WTC11 (cell line): ENCODE measurements at regions not wholly inside any gene's neighbourhood (a gene's known extent, or its start where the extent isn't known, plus 50 kb on each side); places are given as distances from the start of the nearest gene placed in this dataset.

Source experiments
- ATAC-seq: fragments of 200-7000 bp; cut with Tn5 transposase; 2 replicates; pipeline ENCODE4 v1.10.0; 2021; ENCODE audit warnings: mild to moderate bottlenecking, moderate library complexity
- CTCF ChIA-PET: fragments of 300-600 bp; sonication (Branson Sonifier 250); formaldehyde crosslinking; loops from one replicate; lab custom pipeline; 2021; ENCODE audit warnings: antibody characterized with exemption; lab: Charles Lee
- POLR2A ChIA-PET: fragments of 350-600 bp; sonication (Branson Sonifier 250); formaldehyde crosslinking; loops from one replicate; lab custom pipeline; 2021; ENCODE audit warnings: antibody characterized with exemption; lab: Charles Lee
- DNase-seq: peaks from one replicate; pipeline ENCODE4 v3.0.0; 2021; ENCODE audit warnings: low spot score
- H3K27ac Mint-ChIP-seq: 2 replicates; pipeline ENCODE4 v1.8.0; 2021; ENCODE audit warnings: mixed read lengths
- H3K27me3 Mint-ChIP-seq: 2 replicates; pipeline ENCODE4 v1.8.0; 2021; ENCODE audit warnings: low read depth, mild to moderate bottlenecking, moderate library complexity, mixed read lengths
- H3K36me3 Mint-ChIP-seq: 2 replicates; pipeline ENCODE4 v1.8.0; 2021; ENCODE audit warnings: mixed read lengths
- H3K4me1 Mint-ChIP-seq: 2 replicates; pipeline ENCODE4 v1.8.0; 2022; ENCODE audit warnings: mixed read lengths
- H3K4me3 Mint-ChIP-seq: 2 replicates; pipeline ENCODE4 v1.8.0; 2021; ENCODE audit warnings: mild to moderate bottlenecking, moderate library complexity, mixed read lengths
- H3K9me3 Mint-ChIP-seq: 2 replicates; pipeline ENCODE4 v1.8.0; 2021; ENCODE audit warnings: mixed read lengths
- ATF1 ChIP-seq: sonication (generic); formaldehyde crosslinking; IDR thresholded peaks from 2 replicates; pipeline ENCODE4 v1.8.1; 2023; ENCODE audit warnings: mild to moderate bottlenecking, moderate library complexity, missing genetic modification reagents
- HMGA2 ChIP-seq: fragments of 250-450 bp; sonication (Bioruptor Pico); IDR thresholded peaks from 2 replicates; pipeline ENCODE4 v1.4.0; 2021; ENCODE audit warnings: mild to moderate bottlenecking, moderate library complexity
- OVOL2 ChIP-seq: fragments of 250-450 bp; sonication (Bioruptor Pico); IDR thresholded peaks from 2 replicates; pipeline ENCODE4 v1.9.0; 2021; ENCODE audit warnings: mild to moderate bottlenecking, borderline replicate concordance
- RELA ChIP-seq: sonication (generic); formaldehyde crosslinking; IDR thresholded peaks from 2 replicates; pipeline ENCODE4 v1.8.1; 2022; ENCODE audit warnings: missing genetic modification reagents, mild to moderate bottlenecking, borderline replicate concordance
- TP53 ChIP-seq: sonication (generic); formaldehyde crosslinking; IDR thresholded peaks from 2 replicates; pipeline ENCODE4 v1.8.1; 2023; ENCODE audit warnings: mild to moderate bottlenecking, missing genetic modification reagents
- ZNF263 ChIP-seq: sonication (generic); formaldehyde crosslinking; IDR thresholded peaks from 2 replicates; pipeline ENCODE4 v1.8.1; 2022; ENCODE audit warnings: low read depth, mild to moderate bottlenecking, moderate library complexity, missing genetic modification reagents
- TF ChIP-seq, protein P1 (sequence below): fragments of 200-600 bp; IDR thresholded peaks from 2 replicates; pipeline ENCODE4 v1.8.0; 2022; ENCODE audit warnings: antibody characterized with exemption
- TF ChIP-seq, protein P2 (sequence below): sonication (generic); formaldehyde crosslinking; IDR thresholded peaks from 2 replicates; pipeline ENCODE4 v1.8.0; 2022; ENCODE audit warnings: mild to moderate bottlenecking, missing genetic modification reagents
- TF ChIP-seq, protein P3 (sequence below): sonication (generic); formaldehyde crosslinking; IDR thresholded peaks from 2 replicates; pipeline ENCODE4 v1.8.1; 2022; ENCODE audit warnings: low read depth, mild to moderate bottlenecking, moderate library complexity, missing genetic modification reagents, borderline replicate concordance
- TF ChIP-seq, protein P4 (sequence below): sonication (generic); formaldehyde crosslinking; IDR thresholded peaks from 2 replicates; pipeline ENCODE4 v1.8.1; 2022; ENCODE audit warnings: low read depth, missing genetic modification reagents, borderline replicate concordance
- TF ChIP-seq, protein P5 (sequence below): sonication (generic); formaldehyde crosslinking; IDR thresholded peaks from 2 replicates; pipeline ENCODE4 v1.8.0; 2022; ENCODE audit warnings: mild to moderate bottlenecking, missing genetic modification reagents
- TF ChIP-seq, protein P6 (sequence below): sonication (generic); formaldehyde crosslinking; IDR thresholded peaks from 2 replicates; pipeline ENCODE4 v1.8.1; 2023; ENCODE audit warnings: mild to moderate bottlenecking, missing genetic modification reagents, borderline replicate concordance
- TF ChIP-seq, protein P7 (sequence below): sonication (generic); formaldehyde crosslinking; IDR thresholded peaks from 2 replicates; pipeline ENCODE4 v1.8.1; 2022; ENCODE audit warnings: mild to moderate bottlenecking, moderate library complexity, missing genetic modification reagents

DNA sequence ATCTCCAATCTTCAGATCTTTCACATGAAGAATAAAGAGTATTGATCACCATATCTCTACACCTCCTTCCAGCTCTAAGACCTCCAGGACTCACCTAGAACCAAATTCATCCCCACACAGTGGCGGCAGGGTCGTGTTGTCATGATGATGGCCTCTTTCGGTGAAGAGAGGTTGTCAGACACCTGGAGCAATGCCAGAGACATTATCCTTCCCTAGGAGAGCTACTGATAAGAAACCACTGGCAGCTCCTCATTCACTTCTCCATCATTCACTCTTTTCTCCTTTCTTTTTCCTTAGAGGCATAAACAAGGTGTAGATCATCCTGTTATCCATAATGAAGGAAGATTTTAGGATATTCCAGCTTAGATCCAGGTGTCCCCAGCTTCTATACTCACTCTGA, 197.9 kb upstream of the TNP1 start:
- H3K27me3 Mint-ChIP-seq, result no peaks in the 10 kb centered on the region
- H3K9me3 Mint-ChIP-seq, result no peaks in the 10 kb centered on the region
- no peak overlapping the region for H3K27ac Mint-ChIP-seq
- ATAC-seq (no peak), DNase-seq (no peak)
- ChIA-PET POLR2A (no interaction called here), CTCF (no interaction called here)
- no peaks in the 10 kb centered on the region for H3K36me3 Mint-ChIP-seq
- peaks cover 2% of the 10 kb centered on the region for H3K4me1 Mint-ChIP-seq
- TF ChIP-seq, protein P1, sequence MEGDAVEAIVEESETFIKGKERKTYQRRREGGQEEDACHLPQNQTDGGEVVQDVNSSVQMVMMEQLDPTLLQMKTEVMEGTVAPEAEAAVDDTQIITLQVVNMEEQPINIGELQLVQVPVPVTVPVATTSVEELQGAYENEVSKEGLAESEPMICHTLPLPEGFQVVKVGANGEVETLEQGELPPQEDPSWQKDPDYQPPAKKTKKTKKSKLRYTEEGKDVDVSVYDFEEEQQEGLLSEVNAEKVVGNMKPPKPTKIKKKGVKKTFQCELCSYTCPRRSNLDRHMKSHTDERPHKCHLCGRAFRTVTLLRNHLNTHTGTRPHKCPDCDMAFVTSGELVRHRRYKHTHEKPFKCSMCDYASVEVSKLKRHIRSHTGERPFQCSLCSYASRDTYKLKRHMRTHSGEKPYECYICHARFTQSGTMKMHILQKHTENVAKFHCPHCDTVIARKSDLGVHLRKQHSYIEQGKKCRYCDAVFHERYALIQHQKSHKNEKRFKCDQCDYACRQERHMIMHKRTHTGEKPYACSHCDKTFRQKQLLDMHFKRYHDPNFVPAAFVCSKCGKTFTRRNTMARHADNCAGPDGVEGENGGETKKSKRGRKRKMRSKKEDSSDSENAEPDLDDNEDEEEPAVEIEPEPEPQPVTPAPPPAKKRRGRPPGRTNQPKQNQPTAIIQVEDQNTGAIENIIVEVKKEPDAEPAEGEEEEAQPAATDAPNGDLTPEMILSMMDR, result no peak
- TF ChIP-seq ATF1 (CRISPR knock-in tag), result no peak
- TF ChIP-seq, protein P2, sequence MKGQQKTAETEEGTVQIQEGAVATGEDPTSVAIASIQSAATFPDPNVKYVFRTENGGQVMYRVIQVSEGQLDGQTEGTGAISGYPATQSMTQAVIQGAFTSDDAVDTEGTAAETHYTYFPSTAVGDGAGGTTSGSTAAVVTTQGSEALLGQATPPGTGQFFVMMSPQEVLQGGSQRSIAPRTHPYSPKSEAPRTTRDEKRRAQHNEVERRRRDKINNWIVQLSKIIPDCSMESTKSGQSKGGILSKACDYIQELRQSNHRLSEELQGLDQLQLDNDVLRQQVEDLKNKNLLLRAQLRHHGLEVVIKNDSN (CRISPR knock-in tag), result no peak
- no peak overlapping the region for H3K4me3 Mint-ChIP-seq

DNA sequence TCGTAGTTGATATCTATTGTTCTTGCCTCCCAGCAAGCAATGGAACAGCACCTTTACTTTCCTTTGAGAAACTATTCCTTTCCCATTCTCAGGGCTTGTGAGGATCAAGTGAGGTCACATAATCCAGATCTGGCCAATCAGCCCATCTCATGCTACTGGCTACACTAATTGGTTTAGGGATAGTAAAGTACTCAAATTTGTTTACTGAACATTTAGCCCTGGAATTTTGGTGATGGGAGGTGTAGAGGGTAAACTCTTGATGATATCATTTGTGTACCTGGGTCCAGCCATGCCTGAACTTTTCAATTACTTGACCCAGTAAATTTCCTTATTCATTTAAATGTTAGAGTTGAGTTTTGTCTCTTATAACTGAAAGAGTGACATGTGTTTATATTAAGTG, 195.8 kb upstream of the TNP1 start:
- H3K4me1 Mint-ChIP-seq, result no peaks in the 10 kb centered on the region
- ChIA-PET CTCF (interaction anchor here (0.6 kb wide), 1 partner anchor 12 kb away, joined by 3 read pairs; no protein-coding TSS in a partner anchor), POLR2A (no interaction called here)
- DNase-seq, result no peak
- H3K27me3 Mint-ChIP-seq, result no peaks in the 10 kb centered on the region
- ATAC-seq, result no peak
- H3K4me3 Mint-ChIP-seq, result no peak overlapping the region
- H3K36me3 Mint-ChIP-seq, result no peaks in the 10 kb centered on the region
- H3K27ac Mint-ChIP-seq, result no peak overlapping the region
- no peaks in the 10 kb centered on the region for H3K9me3 Mint-ChIP-seq
- TF ChIP-seq TP53, result no peak
- TF ChIP-seq, protein P3, sequence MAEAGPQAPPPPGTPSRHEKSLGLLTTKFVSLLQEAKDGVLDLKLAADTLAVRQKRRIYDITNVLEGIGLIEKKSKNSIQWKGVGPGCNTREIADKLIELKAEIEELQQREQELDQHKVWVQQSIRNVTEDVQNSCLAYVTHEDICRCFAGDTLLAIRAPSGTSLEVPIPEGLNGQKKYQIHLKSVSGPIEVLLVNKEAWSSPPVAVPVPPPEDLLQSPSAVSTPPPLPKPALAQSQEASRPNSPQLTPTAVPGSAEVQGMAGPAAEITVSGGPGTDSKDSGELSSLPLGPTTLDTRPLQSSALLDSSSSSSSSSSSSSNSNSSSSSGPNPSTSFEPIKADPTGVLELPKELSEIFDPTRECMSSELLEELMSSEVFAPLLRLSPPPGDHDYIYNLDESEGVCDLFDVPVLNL, result no peak
- TF ChIP-seq, protein P1, result no peak

DNA sequence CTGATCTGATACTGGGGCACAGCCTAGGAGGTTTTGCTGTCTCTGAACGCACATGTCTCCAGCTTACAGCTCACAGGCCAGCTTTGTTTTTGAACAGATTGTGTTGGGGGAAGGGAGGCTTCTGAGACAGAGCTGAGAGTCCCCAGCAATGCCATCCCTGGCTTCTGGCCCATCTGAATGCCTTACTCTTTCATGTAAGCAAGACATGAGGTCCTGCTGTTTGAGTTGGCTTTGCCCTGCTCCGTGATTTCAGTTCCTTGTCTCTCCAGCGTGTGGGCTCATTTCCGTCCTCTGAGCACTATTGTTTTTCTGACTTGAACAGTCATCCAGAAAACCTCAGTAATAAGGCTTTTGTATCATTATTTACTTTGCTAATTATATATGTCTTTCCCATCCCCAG, 194.9 kb upstream of the TNP1 start:
- Mint-ChIP-seq H3K27ac (no peak overlapping the region), H3K27me3 (no peaks in the 10 kb centered on the region), H3K36me3 (no peaks in the 10 kb centered on the region), H3K9me3 (no peaks in the 10 kb centered on the region), H3K4me3 (no peak overlapping the region), H3K4me1 (no peaks in the 10 kb centered on the region; the same call in none of the 2 replicates)
- ChIA-PET POLR2A (interaction anchor here (0.5 kb wide), 1 partner anchor 160 kb away, joined by 4 read pairs; no protein-coding TSS in a partner anchor), CTCF (interaction anchor here (0.6 kb wide), 1 partner anchor 11 kb away, joined by 3 read pairs; no protein-coding TSS in a partner anchor)
- DNase-seq (no peak), ATAC-seq (no peak)
- TF ChIP-seq, protein P4, sequence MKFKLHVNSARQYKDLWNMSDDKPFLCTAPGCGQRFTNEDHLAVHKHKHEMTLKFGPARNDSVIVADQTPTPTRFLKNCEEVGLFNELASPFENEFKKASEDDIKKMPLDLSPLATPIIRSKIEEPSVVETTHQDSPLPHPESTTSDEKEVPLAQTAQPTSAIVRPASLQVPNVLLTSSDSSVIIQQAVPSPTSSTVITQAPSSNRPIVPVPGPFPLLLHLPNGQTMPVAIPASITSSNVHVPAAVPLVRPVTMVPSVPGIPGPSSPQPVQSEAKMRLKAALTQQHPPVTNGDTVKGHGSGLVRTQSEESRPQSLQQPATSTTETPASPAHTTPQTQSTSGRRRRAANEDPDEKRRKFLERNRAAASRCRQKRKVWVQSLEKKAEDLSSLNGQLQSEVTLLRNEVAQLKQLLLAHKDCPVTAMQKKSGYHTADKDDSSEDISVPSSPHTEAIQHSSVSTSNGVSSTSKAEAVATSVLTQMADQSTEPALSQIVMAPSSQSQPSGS (CRISPR knock-in tag), result no peak
- TF ChIP-seq OVOL2, result no peak
- TF ChIP-seq RELA (CRISPR knock-in tag), result no peak
- TF ChIP-seq, protein P5, sequence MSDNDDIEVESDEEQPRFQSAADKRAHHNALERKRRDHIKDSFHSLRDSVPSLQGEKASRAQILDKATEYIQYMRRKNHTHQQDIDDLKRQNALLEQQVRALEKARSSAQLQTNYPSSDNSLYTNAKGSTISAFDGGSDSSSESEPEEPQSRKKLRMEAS, result no peak
- no peak for TF ChIP-seq ZNF263
- TF ChIP-seq, protein P6, sequence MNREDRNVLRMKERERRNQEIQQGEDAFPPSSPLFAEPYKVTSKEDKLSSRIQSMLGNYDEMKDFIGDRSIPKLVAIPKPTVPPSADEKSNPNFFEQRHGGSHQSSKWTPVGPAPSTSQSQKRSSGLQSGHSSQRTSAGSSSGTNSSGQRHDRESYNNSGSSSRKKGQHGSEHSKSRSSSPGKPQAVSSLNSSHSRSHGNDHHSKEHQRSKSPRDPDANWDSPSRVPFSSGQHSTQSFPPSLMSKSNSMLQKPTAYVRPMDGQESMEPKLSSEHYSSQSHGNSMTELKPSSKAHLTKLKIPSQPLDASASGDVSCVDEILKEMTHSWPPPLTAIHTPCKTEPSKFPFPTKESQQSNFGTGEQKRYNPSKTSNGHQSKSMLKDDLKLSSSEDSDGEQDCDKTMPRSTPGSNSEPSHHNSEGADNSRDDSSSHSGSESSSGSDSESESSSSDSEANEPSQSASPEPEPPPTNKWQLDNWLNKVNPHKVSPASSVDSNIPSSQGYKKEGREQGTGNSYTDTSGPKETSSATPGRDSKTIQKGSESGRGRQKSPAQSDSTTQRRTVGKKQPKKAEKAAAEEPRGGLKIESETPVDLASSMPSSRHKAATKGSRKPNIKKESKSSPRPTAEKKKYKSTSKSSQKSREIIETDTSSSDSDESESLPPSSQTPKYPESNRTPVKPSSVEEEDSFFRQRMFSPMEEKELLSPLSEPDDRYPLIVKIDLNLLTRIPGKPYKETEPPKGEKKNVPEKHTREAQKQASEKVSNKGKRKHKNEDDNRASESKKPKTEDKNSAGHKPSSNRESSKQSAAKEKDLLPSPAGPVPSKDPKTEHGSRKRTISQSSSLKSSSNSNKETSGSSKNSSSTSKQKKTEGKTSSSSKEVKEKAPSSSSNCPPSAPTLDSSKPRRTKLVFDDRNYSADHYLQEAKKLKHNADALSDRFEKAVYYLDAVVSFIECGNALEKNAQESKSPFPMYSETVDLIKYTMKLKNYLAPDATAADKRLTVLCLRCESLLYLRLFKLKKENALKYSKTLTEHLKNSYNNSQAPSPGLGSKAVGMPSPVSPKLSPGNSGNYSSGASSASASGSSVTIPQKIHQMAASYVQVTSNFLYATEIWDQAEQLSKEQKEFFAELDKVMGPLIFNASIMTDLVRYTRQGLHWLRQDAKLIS, result no peak
- TF ChIP-seq HMGA2 (CRISPR knock-in tag), result no peak
- TF ChIP-seq, protein P7, sequence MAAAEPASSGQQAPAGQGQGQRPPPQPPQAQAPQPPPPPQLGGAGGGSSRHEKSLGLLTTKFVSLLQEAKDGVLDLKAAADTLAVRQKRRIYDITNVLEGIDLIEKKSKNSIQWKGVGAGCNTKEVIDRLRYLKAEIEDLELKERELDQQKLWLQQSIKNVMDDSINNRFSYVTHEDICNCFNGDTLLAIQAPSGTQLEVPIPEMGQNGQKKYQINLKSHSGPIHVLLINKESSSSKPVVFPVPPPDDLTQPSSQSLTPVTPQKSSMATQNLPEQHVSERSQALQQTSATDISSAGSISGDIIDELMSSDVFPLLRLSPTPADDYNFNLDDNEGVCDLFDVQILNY, result no peak
